KMS-11 (cell line): ENCODE measurements at regions not wholly inside any gene's neighbourhood (a gene's known extent, or its start where the extent isn't known, plus 50 kb on each side); places are given as distances from the start of the nearest gene placed in this dataset.

Experiments
- H2AFZ ChIP-seq: fragments of 200-600 bp; sonication (generic); 2 replicates; pipeline ENCODE4 v1.6.1; 2016; ENCODE audit warnings: antibody characterized with exemption, mixed run types, low read depth
- H3K27ac ChIP-seq: fragments of 200-600 bp; sonication (generic); 2 replicates; pipeline ENCODE4 v1.6.1; 2016; ENCODE audit warnings: mild to moderate bottlenecking, mixed run types
- H3K27me3 ChIP-seq: fragments of 200-600 bp; sonication (generic); 2 replicates; pipeline ENCODE4 v1.6.1; 2017; ENCODE audit warnings: mild to moderate bottlenecking, low read depth, mixed run types, moderate library complexity; ENCODE audit not compliant: insufficient read depth
- H3K36me3 ChIP-seq: fragments of 200-600 bp; sonication (generic); 2 replicates; pipeline ENCODE4 v1.6.1; 2017; ENCODE audit warnings: mild to moderate bottlenecking, mixed run types; ENCODE audit not compliant: insufficient read depth
- H3K4me1 ChIP-seq: fragments of 200-600 bp; sonication (generic); 2 replicates; pipeline ENCODE4 v1.6.1; 2016; ENCODE audit warnings: mild to moderate bottlenecking, low read depth, mixed run types; ENCODE audit not compliant: poor library complexity, severe bottlenecking
- H3K4me2 ChIP-seq: fragments of 200-600 bp; sonication (generic); 2 replicates; pipeline ENCODE4 v1.7.0; 2016; ENCODE audit warnings: mild to moderate bottlenecking, mixed run types
- H3K4me3 ChIP-seq: fragments of 200-600 bp; sonication (generic); IDR thresholded peaks from 2 replicates; pipeline ENCODE4 v1.6.1; 2017; ENCODE audit warnings: low read depth, low read length, mixed read lengths; ENCODE audit not compliant: insufficient read depth
- H3K79me2 ChIP-seq: fragments of 200-600 bp; sonication (generic); 2 replicates; pipeline ENCODE4 v1.6.1; 2016; ENCODE audit warnings: low read depth, mixed run types; ENCODE audit not compliant: insufficient read depth
- H3K9ac ChIP-seq: fragments of 200-600 bp; sonication (generic); 2 replicates; pipeline ENCODE4 v1.6.1; 2016; ENCODE audit warnings: mild to moderate bottlenecking, mixed run types
- H4K20me1 ChIP-seq: fragments of 200-600 bp; sonication (generic); 2 replicates; pipeline ENCODE4 v1.6.1; 2016; ENCODE audit warnings: mild to moderate bottlenecking, mixed run types; ENCODE audit not compliant: insufficient read depth
- TF ChIP-seq, protein P1 (sequence below): fragments of 200-600 bp; sonication (generic); conservative IDR thresholded peaks from 2 replicates; pipeline ENCODE4 v1.6.1; 2017; ENCODE audit warnings: low read depth, mild to moderate bottlenecking, antibody characterized with exemption, low read length, moderate library complexity, mixed read lengths

DNA sequence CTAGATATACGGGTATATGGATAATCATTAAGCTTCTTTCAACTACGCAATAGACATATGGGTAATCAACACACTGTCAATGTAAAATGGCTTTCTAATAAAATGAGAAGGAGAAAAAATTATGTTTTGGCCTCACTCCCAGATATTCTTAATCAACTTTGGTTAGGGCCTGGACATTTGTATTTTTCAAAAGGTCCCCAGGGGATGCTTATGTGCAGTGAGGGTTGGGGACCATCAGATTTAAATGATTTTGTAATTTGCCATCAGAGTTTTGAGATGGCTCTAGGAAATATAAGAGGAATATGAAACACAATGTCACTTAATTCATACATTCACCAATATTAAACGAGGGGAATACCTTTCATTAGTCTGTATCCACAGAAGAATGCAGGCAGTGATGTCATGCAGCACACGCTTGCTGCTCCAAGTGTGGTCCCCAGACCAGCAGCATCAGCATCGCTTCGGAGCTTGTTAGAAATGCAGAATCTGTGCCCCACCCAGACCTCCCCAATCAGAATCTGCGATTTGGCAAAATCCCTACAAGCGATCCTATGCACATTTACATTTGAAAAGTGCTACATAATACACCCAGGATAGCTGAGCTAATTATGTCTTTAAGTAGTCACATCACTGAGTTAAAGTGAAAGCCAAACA lies 75.1 kb downstream of the INHBA start:
- Histone ChIP-seq H3K4me3 (no peak overlapping the region), H3K4me1 (peaks cover 27% of the 10 kb centered on the region), H3K9ac (no peak overlapping the region), H2AFZ (no peak overlapping the region), H3K36me3 (no peaks in the 10 kb centered on the region), H3K27ac (no peak overlapping the region), H4K20me1 (no peaks in the 10 kb centered on the region), H3K27me3 (no peaks in the 10 kb centered on the region), H3K79me2 (no peaks in the 10 kb centered on the region), H3K4me2 (no peak overlapping the region)
- TF ChIP-seq, protein P1, sequence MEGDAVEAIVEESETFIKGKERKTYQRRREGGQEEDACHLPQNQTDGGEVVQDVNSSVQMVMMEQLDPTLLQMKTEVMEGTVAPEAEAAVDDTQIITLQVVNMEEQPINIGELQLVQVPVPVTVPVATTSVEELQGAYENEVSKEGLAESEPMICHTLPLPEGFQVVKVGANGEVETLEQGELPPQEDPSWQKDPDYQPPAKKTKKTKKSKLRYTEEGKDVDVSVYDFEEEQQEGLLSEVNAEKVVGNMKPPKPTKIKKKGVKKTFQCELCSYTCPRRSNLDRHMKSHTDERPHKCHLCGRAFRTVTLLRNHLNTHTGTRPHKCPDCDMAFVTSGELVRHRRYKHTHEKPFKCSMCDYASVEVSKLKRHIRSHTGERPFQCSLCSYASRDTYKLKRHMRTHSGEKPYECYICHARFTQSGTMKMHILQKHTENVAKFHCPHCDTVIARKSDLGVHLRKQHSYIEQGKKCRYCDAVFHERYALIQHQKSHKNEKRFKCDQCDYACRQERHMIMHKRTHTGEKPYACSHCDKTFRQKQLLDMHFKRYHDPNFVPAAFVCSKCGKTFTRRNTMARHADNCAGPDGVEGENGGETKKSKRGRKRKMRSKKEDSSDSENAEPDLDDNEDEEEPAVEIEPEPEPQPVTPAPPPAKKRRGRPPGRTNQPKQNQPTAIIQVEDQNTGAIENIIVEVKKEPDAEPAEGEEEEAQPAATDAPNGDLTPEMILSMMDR, result no peak

DNA sequence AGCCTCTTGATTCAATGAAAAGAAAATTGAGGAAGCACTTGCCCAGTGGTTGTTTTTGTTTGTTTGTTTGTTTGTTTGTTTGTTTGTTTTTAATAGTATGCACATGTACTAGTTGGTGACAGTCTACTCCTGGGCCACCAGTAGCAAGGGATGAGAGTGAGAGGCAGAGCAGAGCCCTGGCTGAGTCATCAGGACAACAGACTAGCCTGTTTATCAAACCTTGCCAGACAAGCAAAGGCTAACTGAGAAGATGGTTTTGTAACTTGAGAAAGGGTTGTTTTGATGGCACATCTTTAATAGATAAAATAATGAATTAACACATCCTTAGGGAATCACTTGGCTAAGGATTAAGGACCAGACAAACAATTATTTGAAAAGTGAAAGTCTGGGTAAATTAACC lies 78.1 kb downstream of the INHBA start:
- H3K79me2 ChIP-seq, result no peaks in the 10 kb centered on the region
- no peak overlapping the region for H3K4me2 ChIP-seq
- H3K4me3 ChIP-seq, result no peak overlapping the region
- TF ChIP-seq, protein P1, result no peak
- no peaks in the 10 kb centered on the region for H3K36me3 ChIP-seq
- H3K4me1 ChIP-seq, result peaks cover 11% of the 10 kb centered on the region
- no peaks in the 10 kb centered on the region for H4K20me1 ChIP-seq
- H3K9ac ChIP-seq, result no peak overlapping the region
- no peaks in the 10 kb centered on the region for H3K27me3 ChIP-seq
- H3K27ac ChIP-seq, result no peak overlapping the region
- no peak overlapping the region for H2AFZ ChIP-seq

GRCh38 chr7:41621953-41622831 lies 80.7 kb downstream of the INHBA start:
- Histone ChIP-seq H3K36me3 (no peaks in the 10 kb centered on the region), H2AFZ (no peak overlapping the region), H3K4me2 (no peak overlapping the region), H3K9ac (no peak overlapping the region), H3K79me2 (no peaks in the 10 kb centered on the region), H4K20me1 (no peaks in the 10 kb centered on the region), H3K4me1 (no peaks in the 10 kb centered on the region), H3K27ac (no peak overlapping the region), H3K27me3 (no peaks in the 10 kb centered on the region), H3K4me3 (no peak overlapping the region)
- TF ChIP-seq, protein P1, result no peak

GRCh38 chr7:41617987-41618386 lies 84.9 kb downstream of the INHBA start:
- H3K36me3 ChIP-seq, result no peaks in the 10 kb centered on the region
- no peak overlapping the region for H3K4me3 ChIP-seq
- H3K79me2 ChIP-seq, result no peaks in the 10 kb centered on the region
- no peaks in the 10 kb centered on the region for H4K20me1 ChIP-seq
- no peak overlapping the region for H3K9ac ChIP-seq
- TF ChIP-seq, protein P1, result no peak
- H3K4me1 ChIP-seq, result no peaks in the 10 kb centered on the region
- H3K4me2 ChIP-seq, result no peak overlapping the region
- H3K27me3 ChIP-seq, result no peaks in the 10 kb centered on the region
- H3K27ac ChIP-seq, result no peak overlapping the region
- H2AFZ ChIP-seq, result no peak overlapping the region
